Neuronal stem cell (in vitro differentiated cells): ENCODE measurements at regions not wholly inside any gene's neighbourhood (a gene's known extent, or its start where the extent isn't known, plus 50 kb on each side); places are given as distances from the start of the nearest gene placed in this dataset.
"Not testable (repeated sequence)": the region's sequence is repeated elsewhere in the genome, so short reads cannot be mapped to it uniquely, and the experiment has no call there.

Source experiments
- DNase-seq: peaks from one replicate; pipeline ENCODE4 v3.0.0-alpha.2; 2013; ENCODE audit warnings: low spot score
- H2AFZ ChIP-seq: one replicate; pipeline ENCODE4 v1.6.1; 2013; ENCODE audit warnings: mild to moderate bottlenecking, low read length, inconsistent platforms
- H2AK5ac ChIP-seq: 2 replicates; pipeline ENCODE4 v1.6.1; 2013; ENCODE audit warnings: low read depth, mild to moderate bottlenecking, inconsistent platforms, low read length, moderate library complexity, mixed read lengths
- H2BK120ac ChIP-seq: 2 replicates; pipeline ENCODE4 v1.6.1; 2013; ENCODE audit warnings: low read depth, mild to moderate bottlenecking, inconsistent platforms, low read length, moderate library complexity, mixed read lengths
- H2BK12ac ChIP-seq: one replicate; pipeline ENCODE4 v1.6.1; 2013; ENCODE audit warnings: low read length, inconsistent platforms
- H2BK15ac ChIP-seq: 2 replicates; pipeline ENCODE4 v1.6.1; 2013; ENCODE audit warnings: mild to moderate bottlenecking, low read length, inconsistent platforms, mixed read lengths
- H2BK5ac ChIP-seq: one replicate; pipeline ENCODE4 v1.6.1; 2013; ENCODE audit warnings: inconsistent platforms, mild to moderate bottlenecking, low read length, moderate library complexity
- H3K14ac ChIP-seq: one replicate; pipeline ENCODE4 v1.6.1; 2013; ENCODE audit warnings: low read length, inconsistent platforms
- H3K18ac ChIP-seq: 2 replicates; pipeline ENCODE4 v1.6.1; 2013; ENCODE audit warnings: low read length, inconsistent platforms
- H3K23ac ChIP-seq: 2 replicates; pipeline ENCODE4 v1.6.1; 2013; ENCODE audit warnings: low read depth, mild to moderate bottlenecking, mixed read lengths, low read length, inconsistent platforms; ENCODE audit not compliant: poor library complexity
- H3K27ac ChIP-seq: replicated peaks from 3 replicates; pipeline ENCODE4 v1.5.1; 2013; ENCODE audit warnings: low read length, inconsistent platforms
- H3K27me3 ChIP-seq, 3 experiments: 2 replicates each; pipeline ENCODE4 v1.6.1; 2013; ENCODE audit warnings: low read length in 3 of 3, mild to moderate bottlenecking in 2 of 3, inconsistent platforms in 1 of 3, low read depth in 1 of 3, mixed read lengths in 1 of 3, moderate library complexity in 1 of 3; ENCODE audit not compliant: control insufficient read depth in 3 of 3, insufficient read depth in 3 of 3
- H3K36me3 ChIP-seq, 2 donors: replicated peaks in 1 of 2; 2 replicates each; pipeline ENCODE4 v1.6.1; 2013; ENCODE audit warnings: low read length in 2 of 2; ENCODE audit not compliant: control insufficient read depth in 2 of 2, insufficient read depth in 2 of 2
- H3K4ac ChIP-seq: 2 replicates; pipeline ENCODE4 v1.6.1; 2013; ENCODE audit warnings: inconsistent platforms, mild to moderate bottlenecking, low read length, moderate library complexity
- H3K4me1 ChIP-seq, 2 donors: 1 replicate in 1 of 2; 2 replicates in 1 of 2; pipeline ENCODE4 v1.6.1; 2013; ENCODE audit warnings: low read length in 2 of 2, low read depth in 1 of 2; ENCODE audit not compliant: control insufficient read depth in 2 of 2, insufficient read depth in 1 of 2
- H3K4me2 ChIP-seq: one replicate; pipeline ENCODE4 v1.6.1; 2013; ENCODE audit warnings: mild to moderate bottlenecking, low read length, inconsistent platforms; ENCODE audit not compliant: insufficient read depth, poor library complexity, severe bottlenecking
- H3K4me3 ChIP-seq, 2 donors: 2 replicates each; pipeline ENCODE4 v1.5.1; 2013; ENCODE audit warnings: low read length in 2 of 2, mild to moderate bottlenecking in 2 of 2, inconsistent platforms in 1 of 2, moderate library complexity in 1 of 2
- H3K79me1 ChIP-seq: one replicate; pipeline ENCODE4 v1.6.1; 2013; ENCODE audit warnings: low read depth, mild to moderate bottlenecking, inconsistent platforms, low read length, moderate library complexity
- H3K9ac ChIP-seq: one replicate; pipeline ENCODE4 v1.6.1; 2013; ENCODE audit warnings: mild to moderate bottlenecking, low read depth, low read length, inconsistent platforms; ENCODE audit not compliant: poor library complexity
- H3K9me3 ChIP-seq, 2 donors: replicated peaks in 1 of 2; 2 replicates each; pipeline versions ENCODE3 to v1.6.1; 2013; ENCODE audit warnings: low read length in 2 of 2, mild to moderate bottlenecking in 2 of 2, inconsistent platforms in 1 of 2, low read depth in 1 of 2, mixed read lengths in 1 of 2, moderate library complexity in 1 of 2; ENCODE audit not compliant: control insufficient read depth in 2 of 2, insufficient read depth in 1 of 2
- H4K8ac ChIP-seq: one replicate; pipeline ENCODE4 v1.6.1; 2013; ENCODE audit warnings: low read depth, mild to moderate bottlenecking, inconsistent platforms, low read length, moderate library complexity
- H4K91ac ChIP-seq: one replicate; pipeline ENCODE4 v1.6.1; 2013; ENCODE audit warnings: low read length, low read depth, mild to moderate bottlenecking, inconsistent platforms; ENCODE audit not compliant: poor library complexity
- WGBS, 2 donors: extraction: QIAGEN DNeasy Blood & Tissue Kit; methylation state at CpG; one replicate each; pipeline ENCODE4 v1.1.7; 2013; ENCODE audit warnings: missing lambda C conversion rate in 2 of 2, mixed read lengths in 1 of 2; ENCODE audit not compliant: insufficient read length in 2 of 2, insufficient replicate concordance in 1 of 2; ENCODE audit errors: extremely low coverage in 2 of 2; 5-methylcytosine and 5-hydroxymethylcytosine counted together

DNA sequence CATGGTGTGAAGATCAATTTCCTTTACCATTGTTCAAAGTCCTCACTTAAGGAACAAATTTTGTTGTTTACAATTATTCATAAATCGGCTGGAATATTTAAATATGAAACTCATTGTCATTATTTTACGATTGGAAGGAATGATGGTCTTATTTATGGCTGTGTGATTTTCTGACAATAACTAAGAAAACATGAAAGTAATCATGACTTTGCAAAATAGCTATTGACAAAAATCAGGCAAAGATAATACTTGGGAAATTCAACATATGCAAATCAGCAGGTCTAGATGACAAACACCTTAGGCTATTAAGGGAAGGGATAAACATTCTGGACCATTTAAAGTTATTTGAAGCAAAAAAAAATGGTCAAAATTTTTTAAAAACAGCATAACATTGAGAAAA, 654.8 kb upstream of the CNTN5 start:
- Histone ChIP-seq H2AK5ac (no peak overlapping the region), H2AFZ (no peak overlapping the region), H2BK15ac (no peak overlapping the region), H4K8ac (no peak overlapping the region), H3K4me3 (no peak overlapping the region), H3K36me3 (no peaks in the 10 kb centered on the region), H3K27ac (no peak overlapping the region), H3K9me3 (no peaks in the 10 kb centered on the region), H3K79me1 (no peaks in the 10 kb centered on the region), H2BK12ac (no peak overlapping the region), H3K4me2 (no peak overlapping the region), H3K14ac (no peak overlapping the region), H3K4me1 (no peaks in the 10 kb centered on the region), H3K23ac (no peak overlapping the region), H2BK120ac (no peak overlapping the region), H2BK5ac (no peak overlapping the region), H3K18ac (no peak overlapping the region), H3K9ac (no peak overlapping the region), H3K27me3 (no peaks in the 10 kb centered on the region), H3K4ac (no peak overlapping the region), H4K91ac (no peak overlapping the region)
- WGBS, 2 donors: no CpG with 5 or more reads among the region's 2 CpGs
- DNase-seq: no peak

DNA sequence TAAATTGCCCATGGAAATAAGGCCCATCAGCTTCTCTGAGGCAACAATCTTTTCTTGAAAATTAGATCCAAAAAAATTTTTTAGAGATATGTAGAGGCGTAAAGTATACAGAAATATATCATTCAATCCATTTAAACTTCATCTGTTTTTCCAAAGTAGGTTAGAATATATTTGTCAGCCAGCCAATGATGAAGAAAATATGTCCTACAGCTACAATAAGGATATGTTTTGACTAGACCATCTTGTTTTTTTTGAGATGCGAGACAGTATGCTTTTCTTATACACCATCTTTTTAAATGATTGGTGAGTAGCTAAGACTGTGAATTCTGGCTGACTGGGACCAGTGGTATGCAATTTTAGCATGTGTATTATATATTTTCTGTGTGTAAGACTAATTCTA, 630.4 kb upstream of the CNTN5 start:
- Histone ChIP-seq H3K14ac (no peak overlapping the region), H2AK5ac (no peak overlapping the region), H3K79me1 (no peaks in the 10 kb centered on the region), H3K4me1 (no peaks in the 10 kb centered on the region), H2BK12ac (no peak overlapping the region), H2BK120ac (no peak overlapping the region), H3K36me3 (no peaks in the 10 kb centered on the region), H4K91ac (no peak overlapping the region), H3K23ac (no peak overlapping the region), H4K8ac (no peak overlapping the region), H3K9ac (no peak overlapping the region), H3K27me3 (no peaks in the 10 kb centered on the region), H3K4me3 (no peak overlapping the region), H2AFZ (no peak overlapping the region), H3K4me2 (no peak overlapping the region), H2BK15ac (no peak overlapping the region), H3K27ac (no peak overlapping the region), H2BK5ac (no peak overlapping the region), H3K18ac (no peak overlapping the region), H3K4ac (no peak overlapping the region), H3K9me3 (no peaks in the 10 kb centered on the region)
- DNase-seq: no peak
- no CpG with 5 or more reads among the region's 2 CpGs for WGBS, 2 donors

DNA sequence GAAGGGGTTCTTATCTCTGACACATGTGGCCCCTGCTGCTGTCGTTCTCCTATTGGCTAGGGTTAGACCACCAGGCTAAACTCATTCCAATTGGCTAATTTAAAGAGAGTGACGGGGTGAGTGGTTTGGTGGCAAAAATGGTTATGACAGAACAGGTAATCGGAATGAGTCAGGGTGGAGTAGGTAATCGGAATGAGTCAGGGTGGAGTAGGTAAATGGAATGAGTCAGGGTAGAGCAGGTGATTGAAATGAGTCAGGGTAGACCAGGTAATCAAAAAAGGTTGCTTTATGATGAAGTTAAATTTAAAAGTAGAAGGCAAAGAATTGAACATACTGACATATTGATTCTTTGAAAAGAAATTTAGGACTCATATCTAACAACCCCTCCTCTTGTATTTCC, 626.2 kb upstream of the CNTN5 start:
- not testable (repeated sequence) for H2BK5ac ChIP-seq, H3K36me3 ChIP-seq, H3K27me3 ChIP-seq, H4K8ac ChIP-seq, H2BK12ac ChIP-seq, H3K4me3 ChIP-seq, H3K4me1 ChIP-seq, H4K91ac ChIP-seq, H3K9ac ChIP-seq, H3K27ac ChIP-seq, H3K23ac ChIP-seq, H2AK5ac ChIP-seq, H2BK120ac ChIP-seq, H3K79me1 ChIP-seq, H3K4ac ChIP-seq, H2BK15ac ChIP-seq, H3K4me2 ChIP-seq, H3K14ac ChIP-seq, H3K18ac ChIP-seq, H2AFZ ChIP-seq, H3K9me3 ChIP-seq, DNase-seq
- WGBS, 2 donors: no CpG with 5 or more reads among the region's 4 CpGs

DNA sequence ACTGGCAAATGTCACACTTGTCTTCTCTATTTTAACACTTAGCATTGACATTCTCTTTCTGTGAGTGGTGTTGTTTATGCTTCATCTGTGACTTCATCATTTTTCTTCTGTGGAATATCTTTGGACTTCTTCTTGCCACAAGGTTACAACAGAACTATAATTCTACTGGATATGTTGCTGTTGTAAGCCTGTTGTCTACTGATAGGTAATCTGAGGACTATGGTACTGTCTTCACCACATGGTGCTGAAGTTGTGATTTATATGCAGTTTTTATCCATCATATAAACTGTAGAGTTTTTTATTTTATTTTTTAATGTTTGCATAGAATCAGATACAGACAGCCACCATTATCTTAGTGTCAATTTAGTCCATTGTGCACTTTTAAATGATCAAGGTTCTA, 622.2 kb upstream of the CNTN5 start:
- Histone ChIP-seq H3K9ac (no peak overlapping the region), H2BK15ac (no peak overlapping the region), H2BK5ac (no peak overlapping the region), H3K36me3 (no peaks in the 10 kb centered on the region), H3K4me3 (no peak overlapping the region), H4K91ac (no peak overlapping the region), H3K18ac (no peak overlapping the region), H2BK120ac (no peak overlapping the region), H3K27me3 (no peaks in the 10 kb centered on the region), H4K8ac (no peak overlapping the region), H3K14ac (no peak overlapping the region), H2AK5ac (no peak overlapping the region), H2BK12ac (no peak overlapping the region), H2AFZ (no peak overlapping the region), H3K23ac (no peak overlapping the region), H3K27ac (no peak overlapping the region), H3K4me2 (no peak overlapping the region), H3K4me1 (no peaks in the 10 kb centered on the region), H3K4ac (no peak overlapping the region), H3K79me1 (no peaks in the 10 kb centered on the region), H3K9me3 (no peaks in the 10 kb centered on the region)
- no peak for DNase-seq
